ENCODE measurements at regions not wholly inside any gene's neighbourhood (a gene's known extent, or its start where the extent isn't known, plus 50 kb on each side); places are given as distances from the start of the nearest gene placed in this dataset.

DNA sequence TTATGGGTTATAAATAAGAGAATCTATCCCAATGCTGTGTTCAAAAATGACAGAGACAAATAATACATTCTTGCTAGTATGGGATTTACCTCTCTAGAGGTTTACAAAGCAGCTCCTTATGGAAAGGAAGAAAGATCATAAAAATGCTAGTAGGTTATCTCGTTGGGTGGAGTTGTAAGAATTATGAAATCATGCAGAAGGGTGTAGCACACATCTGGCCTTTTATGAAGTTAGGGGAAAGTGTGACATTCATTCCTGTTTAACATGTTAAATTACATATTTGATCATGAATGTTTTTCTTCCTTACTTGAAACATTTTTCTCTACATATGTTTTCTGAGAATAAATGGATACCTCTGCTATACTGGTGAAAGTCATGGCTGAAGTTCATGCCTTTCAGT, 414.2 kb downstream of the SH3GL2 start:
- Histone ChIP-seq H3K27me3 (ENCODE audit: low read length) (no peaks in the 10 kb centered on the region), H2AFZ (ENCODE audit: low read depth, low read length, severe bottlenecking) (no peak overlapping the region), H3K79me2 (ENCODE audit: insufficient read depth, low read length) (no peaks in the 10 kb centered on the region), H3K4me2 (ENCODE audit: low read depth, low read length, poor library complexity, severe bottlenecking) (no peak overlapping the region), H3K36me3 (ENCODE audit: low read length) (no peaks in the 10 kb centered on the region), H3F3A (ENCODE audit: insufficient read depth) (no peaks in the 10 kb centered on the region), H3K9me2 (replicated peaks; ENCODE audit: insufficient read depth, low read length) (no peaks in the 10 kb centered on the region), H3K9me3 (ENCODE audit: insufficient read depth, low read length) (no peaks in the 10 kb centered on the region), H3K27ac (ENCODE audit: low read depth, low read length) (no peak overlapping the region), H3K9ac (ENCODE audit: low read length) (no peak overlapping the region), H4K20me1 (ENCODE audit: low read depth, low read length) (no peaks in the 10 kb centered on the region), H3K4me3 (ENCODE audit: insufficient read depth, low read length, poor library complexity, severe bottlenecking) (no peak overlapping the region)
- TF ChIP-seq, protein P1, sequence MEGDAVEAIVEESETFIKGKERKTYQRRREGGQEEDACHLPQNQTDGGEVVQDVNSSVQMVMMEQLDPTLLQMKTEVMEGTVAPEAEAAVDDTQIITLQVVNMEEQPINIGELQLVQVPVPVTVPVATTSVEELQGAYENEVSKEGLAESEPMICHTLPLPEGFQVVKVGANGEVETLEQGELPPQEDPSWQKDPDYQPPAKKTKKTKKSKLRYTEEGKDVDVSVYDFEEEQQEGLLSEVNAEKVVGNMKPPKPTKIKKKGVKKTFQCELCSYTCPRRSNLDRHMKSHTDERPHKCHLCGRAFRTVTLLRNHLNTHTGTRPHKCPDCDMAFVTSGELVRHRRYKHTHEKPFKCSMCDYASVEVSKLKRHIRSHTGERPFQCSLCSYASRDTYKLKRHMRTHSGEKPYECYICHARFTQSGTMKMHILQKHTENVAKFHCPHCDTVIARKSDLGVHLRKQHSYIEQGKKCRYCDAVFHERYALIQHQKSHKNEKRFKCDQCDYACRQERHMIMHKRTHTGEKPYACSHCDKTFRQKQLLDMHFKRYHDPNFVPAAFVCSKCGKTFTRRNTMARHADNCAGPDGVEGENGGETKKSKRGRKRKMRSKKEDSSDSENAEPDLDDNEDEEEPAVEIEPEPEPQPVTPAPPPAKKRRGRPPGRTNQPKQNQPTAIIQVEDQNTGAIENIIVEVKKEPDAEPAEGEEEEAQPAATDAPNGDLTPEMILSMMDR (IDR thresholded peaks at IDR 0.05; ENCODE audit: insufficient read depth, low read length, poor library complexity, severe bottlenecking): no peak
- no peak for TF ChIP-seq EZH2phosphoT487 (conservative IDR thresholded peaks at IDR 0.05; ENCODE audit: low read length)

DNA sequence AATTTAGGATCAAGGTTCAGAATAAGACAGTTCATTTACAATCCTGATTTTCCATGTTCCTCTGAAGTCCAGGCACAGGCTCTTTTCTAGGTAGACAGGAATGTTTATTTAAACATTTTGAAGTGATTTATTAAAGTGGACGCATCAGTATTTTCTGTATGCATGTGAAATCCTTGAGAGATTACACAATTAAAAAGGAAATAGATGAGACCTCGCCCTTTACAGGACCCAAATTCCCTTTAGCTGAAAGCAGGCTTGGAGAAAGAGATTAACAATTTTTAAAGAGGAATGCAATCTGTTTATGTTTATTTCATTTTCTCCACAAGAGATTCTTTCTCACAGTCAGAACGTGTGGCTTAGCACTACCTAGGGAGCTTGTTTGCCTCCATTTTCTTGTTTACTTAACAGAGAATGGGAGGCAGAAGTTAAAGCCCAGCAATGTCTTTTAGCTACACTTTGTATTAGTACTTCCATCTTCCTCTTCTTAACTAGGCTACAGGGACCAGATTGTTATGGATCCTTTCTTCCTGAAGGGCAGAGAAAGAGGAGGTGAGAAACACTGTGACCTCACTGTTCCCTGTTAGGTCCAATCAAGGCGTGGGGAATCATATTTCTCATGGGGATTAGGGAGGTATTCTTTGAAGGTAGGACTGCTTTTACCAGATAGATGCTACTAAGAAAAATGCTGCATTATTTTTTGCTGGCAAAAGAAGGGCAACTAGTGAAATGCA, 416.0 kb downstream of the SH3GL2 start:
- Histone ChIP-seq H3F3A (ENCODE audit: insufficient read depth) (no peaks in the 10 kb centered on the region), H3K4me2 (ENCODE audit: low read depth, low read length, poor library complexity, severe bottlenecking) (no peak overlapping the region), H3K9me3 (ENCODE audit: insufficient read depth, low read length) (no peaks in the 10 kb centered on the region), H4K20me1 (ENCODE audit: low read depth, low read length) (no peaks in the 10 kb centered on the region), H2AFZ (ENCODE audit: low read depth, low read length, severe bottlenecking) (no peak overlapping the region), H3K27ac (ENCODE audit: low read depth, low read length) (no peak overlapping the region), H3K9ac (ENCODE audit: low read length) (no peak overlapping the region), H3K27me3 (ENCODE audit: low read length) (no peaks in the 10 kb centered on the region), H3K36me3 (ENCODE audit: low read length) (no peaks in the 10 kb centered on the region), H3K9me2 (replicated peaks; ENCODE audit: insufficient read depth, low read length) (no peaks in the 10 kb centered on the region), H3K79me2 (ENCODE audit: insufficient read depth, low read length) (no peaks in the 10 kb centered on the region), H3K4me3 (ENCODE audit: insufficient read depth, low read length, poor library complexity, severe bottlenecking) (no peak overlapping the region)
- TF ChIP-seq, protein P1 (IDR thresholded peaks at IDR 0.05; ENCODE audit: insufficient read depth, low read length, poor library complexity, severe bottlenecking): no peak
- no peak for TF ChIP-seq EZH2phosphoT487 (conservative IDR thresholded peaks at IDR 0.05; ENCODE audit: low read length)

DNA sequence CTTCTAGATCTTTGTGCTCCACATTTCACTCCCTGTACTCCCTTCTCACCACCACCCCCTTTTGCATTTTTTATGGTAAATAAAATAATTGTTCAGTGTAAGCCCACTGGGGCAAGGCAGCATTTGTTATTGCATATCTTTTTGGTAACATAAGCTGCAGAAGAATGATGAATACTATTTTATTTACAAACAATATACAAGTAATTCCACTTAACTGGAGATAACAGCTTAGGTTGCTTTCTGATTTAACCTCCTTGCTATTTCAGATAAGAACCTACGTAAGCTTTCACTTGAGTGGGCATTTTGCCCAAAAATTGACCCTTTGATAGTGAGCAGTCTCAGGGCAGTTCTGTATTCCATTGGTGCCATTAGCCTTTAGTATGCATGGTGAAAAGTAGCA, 417.9 kb downstream of the SH3GL2 start:
- no peak overlapping the region for H3K27ac ChIP-seq (ENCODE audit: low read depth, low read length)
- H3K79me2 ChIP-seq (ENCODE audit: insufficient read depth, low read length): no peaks in the 10 kb centered on the region
- H4K20me1 ChIP-seq (ENCODE audit: low read depth, low read length): no peaks in the 10 kb centered on the region
- H3K4me3 ChIP-seq (ENCODE audit: insufficient read depth, low read length, poor library complexity, severe bottlenecking): no peak overlapping the region
- no peak overlapping the region for H3K4me2 ChIP-seq (ENCODE audit: low read depth, low read length, poor library complexity, severe bottlenecking)
- no peaks in the 10 kb centered on the region for H3K27me3 ChIP-seq (ENCODE audit: low read length)
- TF ChIP-seq, protein P1 (IDR thresholded peaks at IDR 0.05; ENCODE audit: insufficient read depth, low read length, poor library complexity, severe bottlenecking): no peak
- no peak for TF ChIP-seq EZH2phosphoT487 (conservative IDR thresholded peaks at IDR 0.05; ENCODE audit: low read length)
- no peaks in the 10 kb centered on the region for H3F3A ChIP-seq (ENCODE audit: insufficient read depth)
- H3K9ac ChIP-seq (ENCODE audit: low read length): no peak overlapping the region
- no peaks in the 10 kb centered on the region for H3K9me2 ChIP-seq (replicated peaks; ENCODE audit: insufficient read depth, low read length)
- no peaks in the 10 kb centered on the region for H3K9me3 ChIP-seq (ENCODE audit: insufficient read depth, low read length)
- no peaks in the 10 kb centered on the region for H3K36me3 ChIP-seq (ENCODE audit: low read length)
- no peak overlapping the region for H2AFZ ChIP-seq (ENCODE audit: low read depth, low read length, severe bottlenecking)

Measured in SU-DHL-6 (cell line).